Heart right ventricle (tissue), 16 donors: ENCODE measurements at regions not wholly inside any gene's neighbourhood (a gene's known extent, or its start where the extent isn't known, plus 50 kb on each side); places are given as distances from the start of the nearest gene placed in this dataset.

Source experiments
- ATAC-seq, 8 donors: fragments of 200-7000 bp; cut with Tn5 transposase; one replicate each; pipeline ENCODE4 v1.9.1; 2020; ENCODE audit warnings: mild to moderate bottlenecking in 8 of 8, moderate library complexity in 8 of 8, moderate number of reproducible peaks in 1 of 8
- DNase-seq, 2 donors: peaks; one replicate each; pipeline ENCODE4 v3.0.0-alpha.2; 2020
- H3K27ac ChIP-seq, 10 donors: fragments of 200-600 bp; sonication (generic) in 2 of 10; one replicate each; pipeline versions ENCODE4 v1.5.0 to v1.8.0; 2020 to 2022; ENCODE audit warnings: mild to moderate bottlenecking in 3 of 10
- H3K27me3 ChIP-seq, 7 donors: fragments of 200-600 bp; one replicate each; pipeline ENCODE4 v1.8.0; 2021 to 2022; ENCODE audit warnings: mild to moderate bottlenecking in 2 of 7
- H3K36me3 ChIP-seq, 9 donors: fragments of 200-600 bp; sonication (generic) in 1 of 9; one replicate each; pipeline versions ENCODE4 v1.5.0 to v1.8.0; 2020 to 2022; ENCODE audit warnings: mild to moderate bottlenecking in 2 of 9
- H3K4me1 ChIP-seq, 9 donors: fragments of 200-600 bp; sonication (generic) in 1 of 9; one replicate each; pipeline versions ENCODE4 v1.5.0 to v1.8.0; 2020 to 2022; ENCODE audit warnings: mild to moderate bottlenecking in 4 of 9
- H3K4me3 ChIP-seq, 10 donors: fragments of 200-600 bp; sonication (generic) in 2 of 10; one replicate each; pipeline versions ENCODE4 v1.5.0 to v1.8.0; 2020 to 2022; ENCODE audit warnings: mild to moderate bottlenecking in 7 of 10, moderate library complexity in 2 of 10
- H3K9me3 ChIP-seq, 11 donors: fragments of 200-600 bp in 10 of 11; sonication (generic) in 2 of 11; one replicate each; pipeline versions ENCODE4 v1.5.0 to v1.8.0; 2013 to 2022; ENCODE audit warnings: mild to moderate bottlenecking in 2 of 11, control low read depth in 1 of 11, moderate library complexity in 1 of 11
- CTCF ChIP-seq, 9 donors: fragments of 200-600 bp; sonication (generic) in 2 of 9; IDR thresholded peaks; one replicate each; pipeline versions ENCODE4 v1.5.0 to v1.8.0; 2021 to 2022; ENCODE audit warnings: antibody characterized with exemption in 9 of 9, mild to moderate bottlenecking in 5 of 9, moderate library complexity in 1 of 9
- WGBS, 2 donors: extraction: QIAGEN DNeasy Blood & Tissue Kit; methylation state at CpG; one replicate each; pipeline ENCODE4 v1.1.7; 2013; ENCODE audit warnings: inconsistent platforms in 1 of 2; 5-methylcytosine and 5-hydroxymethylcytosine counted together
- intact Hi-C, 10 donors: fragments of 100-400 bp; cut with DNase I; formaldehyde crosslinking; loops; one replicate each; pipeline versions ENCODE4 v1.11.1 to v1.14.2; 2022
- donor health status: Arrhythmogenic right ventricular cardiomyopathy.
- donor health status: ischemic (EF 13 %, LVEDD 7.1; RV severe dilation, severe dysfunction).
- donor health status: healthy with polysubstance abuse.
- donor health status: DM: no; HTN: yes; CAD: no.
- donor health status: DM: no; HTN: no; CAD: no.
- donor health status: ischemic (EF 25% LVEDD 6.9; RV normal size, moderate dysfunction).
- donor health status: ischemic (EF 25% LVEDD 5.7; RV mildly dilated, moderate dysfunction).
- donor health status: healthy.
- donor health status: DM: yes; HTN: yes; CAD: no.
- donor health status: Ischemic cardiomyopathy.
- donor health status: ischemic (EF 35%, LVEDD 5.7; RV mildly dilated, moderate dysfunction).
- donor health status: nonischemic (EF 11% LVEDD 7.7; RV severe dilation, severe dysfunction).
- donor health status: DM: yes; HTN: yes; CAD: no.
- donor health status: PGD.
- donor health status: ischemic (EF 29% LVEDD 5.4; RV normal size, mild dysfunction).
- donor health status: nonischemic (EF 23%, LVEDD 6.1; RV moderate dilation, normal function).

DNA sequence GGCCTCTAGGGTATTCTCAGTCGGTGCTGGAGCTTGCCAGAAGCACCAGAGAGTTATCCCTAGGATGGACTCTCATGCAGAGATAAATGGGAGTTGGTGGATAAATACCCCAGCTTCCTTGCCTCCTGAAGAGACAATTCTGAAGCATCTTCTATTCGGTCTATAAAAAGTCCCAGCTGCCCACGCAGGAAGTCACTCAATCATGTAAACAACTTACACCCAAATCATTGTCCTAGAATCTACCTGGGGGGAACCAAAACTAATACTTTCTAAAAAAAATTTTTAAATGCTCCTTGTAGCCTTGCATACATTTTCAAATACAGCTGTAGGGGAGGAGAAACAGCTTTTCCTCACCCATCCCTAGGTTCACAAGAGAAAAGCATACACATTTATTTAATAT is 66.6 kb upstream of the ELAC2 start:
- no peak for DNase-seq
- H3K27ac ChIP-seq, result no peak overlapping the region
- no peak for TF ChIP-seq CTCF (IDR thresholded peaks at IDR 0.05)
- no peaks in the 10 kb centered on the region for H3K36me3 ChIP-seq
- intact Hi-C loops, result no loop called here
- H3K4me1 ChIP-seq, result no peaks in the 10 kb centered on the region
- H3K4me3 ChIP-seq, result no peak overlapping the region
- no peak for ATAC-seq
- no peaks in the 10 kb centered on the region for H3K9me3 ChIP-seq
- WGBS, 2 donors, result 48 to 58% methylated on average over 3 of the region's 3 CpGs
- H3K27me3 ChIP-seq, result peaks cover 0 to 21% (median 4%) of the 10 kb centered on the region in 7 donors

- no peaks in the 10 kb centered on the region for H3K9me3 ChIP-seq
- ATAC-seq, result no peak
- intact Hi-C loops, result loop anchor here in 1 of 10 donors (10.0 kb wide), 1 partner anchor 224 kb away; no protein-coding TSS in a partner anchor
- H3K36me3 ChIP-seq, result no peaks in the 10 kb centered on the region
- 75 to 77% methylated on average over 12 of the region's 12 CpGs for WGBS, 2 donors
- peaks cover 0 to 9% (median 0%) of the 10 kb centered on the region in 7 donors for H3K27me3 ChIP-seq
- no peak for TF ChIP-seq CTCF (IDR thresholded peaks at IDR 0.05)
- no peaks in the 10 kb centered on the region for H3K4me1 ChIP-seq
- H3K27ac ChIP-seq, result no peak overlapping the region
- no peak for DNase-seq
- H3K4me3 ChIP-seq, result no peak overlapping the region
Observed at GRCh38 chr17:13078591-13079385, 61.0 kb upstream of the ELAC2 start.

DNA sequence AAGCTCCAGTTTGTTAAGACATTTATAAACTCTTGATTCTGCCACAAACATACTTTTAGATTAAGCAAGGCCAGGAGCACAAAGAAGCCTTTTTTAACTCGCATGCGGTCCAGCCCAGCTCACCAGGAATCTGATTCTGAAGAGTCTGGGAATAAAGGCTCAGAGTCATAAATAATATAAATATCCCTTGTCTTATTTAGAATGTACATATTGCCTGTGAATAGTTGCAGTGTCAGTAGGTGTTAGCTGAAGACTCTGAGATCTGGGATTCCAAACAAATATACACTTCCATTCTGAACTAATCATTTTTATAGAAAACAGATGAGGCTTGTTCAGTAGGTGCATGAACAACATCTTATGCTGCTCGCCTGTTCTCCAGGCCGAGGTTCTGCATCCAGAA is 59.1 kb upstream of the ELAC2 start:
- intact Hi-C loops, result loop anchor here in 1 of 10 donors (10.0 kb wide), 1 partner anchor 222 kb away; no protein-coding TSS in a partner anchor
- H3K4me3 ChIP-seq, result no peak overlapping the region
- TF ChIP-seq CTCF (IDR thresholded peaks at IDR 0.05), result no peak
- DNase-seq (no peak), ATAC-seq (no peak)
- H3K27me3 ChIP-seq, result peaks cover 0 to 4% (median 0%) of the 10 kb centered on the region in 7 donors
- peaks cover 0 to 9% (median 0%) of the 10 kb centered on the region in 9 donors for H3K4me1 ChIP-seq
- no peaks in the 10 kb centered on the region for H3K36me3 ChIP-seq
- H3K9me3 ChIP-seq, result no peaks in the 10 kb centered on the region
- no peak overlapping the region for H3K27ac ChIP-seq
- 87 to 88% methylated on average over 4 of the region's 4 CpGs for whole genome bisulfite sequencing, 2 donors

GRCh38 chr17:13074026-13074425 is 56.2 kb upstream of the ELAC2 start:
- intact Hi-C loops, result loop anchor here in 1 of 10 donors (10.0 kb wide), 1 partner anchor 219 kb away; no protein-coding TSS in a partner anchor
- 48 to 60% methylated on average over 2 of the region's 2 CpGs for WGBS, 2 donors
- peaks cover 0 to 3% (median 0%) of the 10 kb centered on the region in 7 donors for H3K27me3 ChIP-seq
- peaks cover 0 to 9% (median 0%) of the 10 kb centered on the region in 9 donors for H3K4me1 ChIP-seq
- DNase-seq (no peak), ATAC-seq (peak in 3 of 8 donors; percentile 46 to 92 (median 47))
- H3K9me3 ChIP-seq, result no peaks in the 10 kb centered on the region
- no peaks in the 10 kb centered on the region for H3K36me3 ChIP-seq
- TF ChIP-seq CTCF (IDR thresholded peaks at IDR 0.05), result no peak
- no peak overlapping the region for H3K27ac ChIP-seq
- H3K4me3 ChIP-seq, result no peak overlapping the region
